Caco-2 (cell line): ENCODE measurements at regions not wholly inside any gene's neighbourhood (a gene's known extent, or its start where the extent isn't known, plus 50 kb on each side); places are given as distances from the start of the nearest gene placed in this dataset.

Experiments
- BruUV-seq: library from RNA; stranded (reverse); fragments of 400-500 nt; replicated peaks from 2 replicates; lab custom pipeline; 2021; lab: Mats Ljungman, UMichigan
- CTCF ChIA-PET: fragments of 300-600 bp; sonication (Branson Sonifier 250); formaldehyde crosslinking; loops from one replicate; lab custom pipeline; 2022; ENCODE audit warnings: antibody characterized with exemption; lab: Charles Lee
- POLR2A ChIA-PET: fragments of 300-600 bp; sonication (Branson Sonifier 250); formaldehyde crosslinking; loops from one replicate; lab custom pipeline; 2022; ENCODE audit warnings: antibody characterized with exemption; lab: Charles Lee
- DNase-seq, 2 experiments: peaks; one replicate each; pipeline versions ENCODE4 v3.0.0 to v3.0.0-alpha.2; 2020 to 2022
- H3K27me3 ChIP-seq: replicated peaks from 2 replicates; pipeline ENCODE4 v1.6.0; 2011; ENCODE audit warnings: low read length; ENCODE audit not compliant: control insufficient read depth, insufficient read depth
- H3K36me3 ChIP-seq: 2 replicates; pipeline ENCODE4 v1.5.1; 2011; ENCODE audit warnings: low read length; ENCODE audit not compliant: control insufficient read depth, insufficient read depth
- H3K4me1 ChIP-seq: fragments of 250-450 bp; sonication (Bioruptor Pico); 2 replicates; pipeline ENCODE4 v1.5.1; 2020; ENCODE audit warnings: mild to moderate bottlenecking
- H3K4me3 ChIP-seq: 2 replicates; pipeline ENCODE4 v1.5.1; 2011; ENCODE audit warnings: low read depth, mild to moderate bottlenecking, control low read depth, low read length
- H3K9me3 ChIP-seq: fragments of 250-450 bp; sonication (Bioruptor Pico); 2 replicates; pipeline ENCODE4 v1.5.1; 2020; ENCODE audit warnings: mild to moderate bottlenecking, moderate library complexity
- H3K27ac Mint-ChIP-seq: one replicate; pipeline ENCODE4 v1.8.0; 2022; ENCODE audit warnings: mixed read lengths; ENCODE audit not compliant: unreplicated experiment
- H3K27me3 Mint-ChIP-seq: one replicate; pipeline ENCODE4 v1.8.0; 2022; ENCODE audit warnings: mixed read lengths; ENCODE audit not compliant: insufficient read depth, unreplicated experiment
- H3K36me3 Mint-ChIP-seq: one replicate; pipeline ENCODE4 v1.8.0; 2022; ENCODE audit warnings: mild to moderate bottlenecking, mixed read lengths; ENCODE audit not compliant: insufficient read depth, unreplicated experiment
- H3K4me1 Mint-ChIP-seq: one replicate; pipeline ENCODE4 v1.8.0; 2022; ENCODE audit warnings: low read depth, mixed read lengths; ENCODE audit not compliant: unreplicated experiment
- H3K4me3 Mint-ChIP-seq: one replicate; pipeline ENCODE4 v1.8.0; 2022; ENCODE audit warnings: mild to moderate bottlenecking, moderate library complexity, mixed read lengths; ENCODE audit not compliant: unreplicated experiment
- H3K9me3 Mint-ChIP-seq: one replicate; pipeline ENCODE4 v1.8.0; 2022; ENCODE audit warnings: mixed read lengths; ENCODE audit not compliant: unreplicated experiment
- CTCF ChIP-seq, 2 experiments: fragments of 200-600 bp in 1 of 2; IDR thresholded peaks; 1 replicate in 1 of 2; 2 replicates in 1 of 2; pipeline versions ENCODE4 v1.5.1 to v1.8.0; 2011 to 2022; ENCODE audit warnings: antibody characterized with exemption in 1 of 2, control low read depth in 1 of 2, inconsistent platforms in 1 of 2, low read depth in 1 of 2, low read length in 1 of 2, mild to moderate bottlenecking in 1 of 2, moderate library complexity in 1 of 2; ENCODE audit not compliant: insufficient read depth in 1 of 2, severe bottlenecking in 1 of 2, unreplicated experiment in 1 of 2
- intact Hi-C: fragments of 100-400 bp; cut with micrococcal nuclease; formaldehyde crosslinking; loops from one replicate; pipeline ENCODE4 v1.10.0; 2022; ENCODE audit not compliant: unreplicated experiment

GRCh38 chr5:68802430-68802829 lies 291.4 kb upstream of the SLC30A5 start:
- Histone ChIP-seq H3K27me3 (no peaks in the 10 kb centered on the region), H3K4me1 (no peaks in the 10 kb centered on the region), H3K9me3 (no peaks in the 10 kb centered on the region), H3K36me3 (no peaks in the 10 kb centered on the region), H3K4me3 (no peak overlapping the region)
- POLR2A ChIA-PET = no interaction called here
- intact Hi-C loops = no loop called here
- peaks cover 13% of the 10 kb centered on the region for H3K9me3 Mint-ChIP-seq
- peaks cover 9% of the 10 kb centered on the region for H3K27me3 Mint-ChIP-seq
- DNase-seq = no peak
- no peak overlapping the region for H3K27ac Mint-ChIP-seq
- BruUV-seq = no TSS peak
- TF ChIP-seq CTCF (IDR thresholded peaks at IDR 0.05; ENCODE audit: insufficient read depth in 1 of 2, low read depth in 1 of 2, low read length in 1 of 2, severe bottlenecking in 1 of 2, unreplicated experiment in 1 of 2) = no peak
- no peaks in the 10 kb centered on the region for H3K4me1 Mint-ChIP-seq
- no peaks in the 10 kb centered on the region for H3K36me3 Mint-ChIP-seq
- H3K4me3 Mint-ChIP-seq = no peak overlapping the region
- CTCF ChIA-PET = no interaction called here

GRCh38 chr5:68803881-68804319 lies 289.9 kb upstream of the SLC30A5 start:
- H3K9me3 Mint-ChIP-seq = peaks cover 13% of the 10 kb centered on the region
- H3K27ac Mint-ChIP-seq = no peak overlapping the region
- TF ChIP-seq CTCF (IDR thresholded peaks at IDR 0.05; ENCODE audit: insufficient read depth in 1 of 2, low read depth in 1 of 2, low read length in 1 of 2, severe bottlenecking in 1 of 2, unreplicated experiment in 1 of 2) = no peak
- Histone ChIP-seq H3K9me3 (no peaks in the 10 kb centered on the region), H3K4me3 (no peak overlapping the region), H3K4me1 (no peaks in the 10 kb centered on the region), H3K36me3 (no peaks in the 10 kb centered on the region), H3K27me3 (no peaks in the 10 kb centered on the region)
- CTCF ChIA-PET = no interaction called here
- no TSS peak for BruUV-seq
- POLR2A ChIA-PET = no interaction called here
- no peaks in the 10 kb centered on the region for H3K36me3 Mint-ChIP-seq
- intact Hi-C loops = no loop called here
- H3K4me3 Mint-ChIP-seq = no peak overlapping the region
- DNase-seq = no peak
- H3K27me3 Mint-ChIP-seq = peaks cover 8% of the 10 kb centered on the region
- H3K4me1 Mint-ChIP-seq = no peaks in the 10 kb centered on the region

- POLR2A ChIA-PET = no interaction called here
- peaks cover 8% of the 10 kb centered on the region for H3K27me3 Mint-ChIP-seq
- Histone ChIP-seq H3K9me3 (no peaks in the 10 kb centered on the region), H3K36me3 (no peaks in the 10 kb centered on the region), H3K27me3 (no peaks in the 10 kb centered on the region), H3K4me1 (no peaks in the 10 kb centered on the region), H3K4me3 (no peak overlapping the region)
- H3K27ac Mint-ChIP-seq = no peak overlapping the region
- H3K9me3 Mint-ChIP-seq = peaks cover 13% of the 10 kb centered on the region
- no peak for TF ChIP-seq CTCF (IDR thresholded peaks at IDR 0.05; ENCODE audit: insufficient read depth in 1 of 2, low read depth in 1 of 2, low read length in 1 of 2, severe bottlenecking in 1 of 2, unreplicated experiment in 1 of 2)
- no TSS peak for BruUV-seq
- intact Hi-C loops = no loop called here
- no peaks in the 10 kb centered on the region for H3K36me3 Mint-ChIP-seq
- CTCF ChIA-PET = no interaction called here
- H3K4me1 Mint-ChIP-seq = no peaks in the 10 kb centered on the region
- DNase-seq = no peak
- no peak overlapping the region for H3K4me3 Mint-ChIP-seq
These were observed 289.5 kb upstream of the SLC30A5 start for GRCh38 chr5:68804343-68804742.
